Tibial artery (tissue), 4 donors: ENCODE measurements at regions not wholly inside any gene's neighbourhood (a gene's known extent, or its start where the extent isn't known, plus 50 kb on each side); places are given as distances from the start of the nearest gene placed in this dataset.

ENCODE experiments used
- DNase-seq, 2 donors: peaks; one replicate each; pipeline ENCODE4 v3.0.0-alpha.2; 2019
- H3K27ac ChIP-seq, 2 donors: fragments of 200-600 bp; sonication (generic) in 1 of 2; 1 replicate in 1 of 2; 2 replicates in 1 of 2; pipeline ENCODE4 v1.5.1; 2018 to 2019; ENCODE audit warnings: mild to moderate bottlenecking in 1 of 2
- H3K27me3 ChIP-seq, 2 donors: fragments of 200-600 bp; sonication (generic) in 1 of 2; one replicate each; pipeline versions ENCODE4 v1.5.1 to v1.6.0; 2016 to 2019
- H3K36me3 ChIP-seq, 3 donors: fragments of 200-600 bp; sonication (generic) in 2 of 3; one replicate each; pipeline ENCODE4 v1.5.1; 2016 to 2019; ENCODE audit warnings: mild to moderate bottlenecking in 2 of 3
- H3K4me1 ChIP-seq, 4 donors: fragments of 200-600 bp; sonication (generic) in 2 of 4; 1 replicate in 3 of 4; 2 replicates in 1 of 4; pipeline ENCODE4 v1.5.1; 2016 to 2019
- H3K4me3 ChIP-seq, 2 donors: fragments of 200-600 bp; sonication (generic) in 1 of 2; 1 replicate in 1 of 2; 2 replicates in 1 of 2; pipeline ENCODE4 v1.5.1; 2018 to 2019; ENCODE audit warnings: mild to moderate bottlenecking in 2 of 2
- H3K9me3 ChIP-seq, 3 donors: fragments of 200-600 bp; sonication (generic) in 1 of 3; one replicate each; pipeline ENCODE4 v1.5.1; 2016 to 2019
- CTCF ChIP-seq, 2 experiments: fragments of 200-600 bp in 1 of 2; fragments of 450-650 bp in 1 of 2; IDR thresholded peaks; one replicate each; pipeline ENCODE4 v1.5.1; 2017 to 2019; ENCODE audit warnings: antibody characterized with exemption in 2 of 2, mild to moderate bottlenecking in 1 of 2, moderate library complexity in 1 of 2
- intact Hi-C: fragments of 100-400 bp; cut with DNase I; formaldehyde crosslinking; loops from one replicate; pipeline ENCODE4 v1.15.0; 2023; ENCODE audit warnings: low total_unique reads

GRCh38 chr18:66077066-66077465 is 326.3 kb downstream of the CDH7 start:
- Histone ChIP-seq H3K27me3 (no peaks in the 10 kb centered on the region), H3K27ac (no peak overlapping the region), H3K4me1 (no peaks in the 10 kb centered on the region), H3K4me3 (no peak overlapping the region), H3K9me3 (peaks cover 0 to 9% (median 0%) of the 10 kb centered on the region in 3 donors), H3K36me3 (no peaks in the 10 kb centered on the region)
- intact Hi-C loops, result no loop called here
- TF ChIP-seq CTCF (IDR thresholded peaks at IDR 0.05), result no peak
- no peak for DNase-seq

- no peak for TF ChIP-seq CTCF (IDR thresholded peaks at IDR 0.05)
- intact Hi-C loops, result no loop called here
- Histone ChIP-seq H3K4me1 (no peaks in the 10 kb centered on the region), H3K36me3 (no peaks in the 10 kb centered on the region), H3K27ac (no peak overlapping the region), H3K27me3 (no peaks in the 10 kb centered on the region), H3K4me3 (no peak overlapping the region), H3K9me3 (no peaks in the 10 kb centered on the region)
- no peak for DNase-seq
Observed at GRCh38 chr18:66066191-66066590, 315.4 kb downstream of the CDH7 start.

- no peak for DNase-seq
- TF ChIP-seq CTCF (IDR thresholded peaks at IDR 0.05), result no peak
- no peaks in the 10 kb centered on the region for H3K9me3 ChIP-seq
- no peaks in the 10 kb centered on the region for H3K27me3 ChIP-seq
- no peak overlapping the region for H3K4me3 ChIP-seq
- no peak overlapping the region for H3K27ac ChIP-seq
- H3K4me1 ChIP-seq, result no peaks in the 10 kb centered on the region
- no peaks in the 10 kb centered on the region for H3K36me3 ChIP-seq
- intact Hi-C loops, result no loop called here
Observed at GRCh38 chr18:66048406-66048805, 297.6 kb downstream of the CDH7 start.

GRCh38 chr18:66046032-66046602 is 295.3 kb downstream of the CDH7 start:
- no peak for TF ChIP-seq CTCF (IDR thresholded peaks at IDR 0.05)
- Histone ChIP-seq H3K4me3 (no peak overlapping the region), H3K4me1 (no peaks in the 10 kb centered on the region), H3K9me3 (no peaks in the 10 kb centered on the region), H3K27me3 (no peaks in the 10 kb centered on the region), H3K27ac (no peak overlapping the region), H3K36me3 (no peaks in the 10 kb centered on the region)
- intact Hi-C loops, result no loop called here
- no peak for DNase-seq

GRCh38 chr18:66043009-66043408 is 292.2 kb downstream of the CDH7 start:
- no peak for DNase-seq
- H3K36me3 ChIP-seq, result no peaks in the 10 kb centered on the region
- no peak overlapping the region for H3K4me3 ChIP-seq
- intact Hi-C loops, result no loop called here
- no peak for TF ChIP-seq CTCF (IDR thresholded peaks at IDR 0.05)
- H3K9me3 ChIP-seq, result no peaks in the 10 kb centered on the region
- H3K27ac ChIP-seq, result no peak overlapping the region
- H3K4me1 ChIP-seq, result no peaks in the 10 kb centered on the region
- no peaks in the 10 kb centered on the region for H3K27me3 ChIP-seq

GRCh38 chr18:66013969-66014368 is 263.2 kb downstream of the CDH7 start:
- Histone ChIP-seq H3K27me3 (no peaks in the 10 kb centered on the region), H3K27ac (no peak overlapping the region), H3K36me3 (no peaks in the 10 kb centered on the region), H3K9me3 (no peaks in the 10 kb centered on the region), H3K4me3 (no peak overlapping the region), H3K4me1 (no peaks in the 10 kb centered on the region)
- intact Hi-C loops, result no loop called here
- no peak for DNase-seq
- TF ChIP-seq CTCF (IDR thresholded peaks at IDR 0.05), result no peak
